H1 (cell line): ENCODE measurements at regions not wholly inside any gene's neighbourhood (a gene's known extent, or its start where the extent isn't known, plus 50 kb on each side); places are given as distances from the start of the nearest gene placed in this dataset.

Experiments used
- MAX ChIP-seq: IDR thresholded peaks from 2 replicates; pipeline ENCODE4 v1.6.1; 2012; ENCODE audit warnings: inconsistent platforms
- SIN3A ChIP-seq, 2 experiments: IDR thresholded peaks in 1 of 2; conservative IDR thresholded peaks in 1 of 2; 2 replicates each; pipeline ENCODE4 v1.6.1; 2011 to 2012; ENCODE audit warnings: low read length in 2 of 2, improper control_type of control experiment in 1 of 2, low read depth in 1 of 2, mild to moderate bottlenecking in 1 of 2
- TF ChIP-seq, protein P1 (sequence below): fragments of 300-600 bp; sonication (generic); IDR thresholded peaks from 2 replicates; pipeline ENCODE4 v1.7.1; 2012; ENCODE audit warnings: low read length, moderate library complexity, mild to moderate bottlenecking, inconsistent platforms; ENCODE audit not compliant: insufficient replicate concordance

DNA sequence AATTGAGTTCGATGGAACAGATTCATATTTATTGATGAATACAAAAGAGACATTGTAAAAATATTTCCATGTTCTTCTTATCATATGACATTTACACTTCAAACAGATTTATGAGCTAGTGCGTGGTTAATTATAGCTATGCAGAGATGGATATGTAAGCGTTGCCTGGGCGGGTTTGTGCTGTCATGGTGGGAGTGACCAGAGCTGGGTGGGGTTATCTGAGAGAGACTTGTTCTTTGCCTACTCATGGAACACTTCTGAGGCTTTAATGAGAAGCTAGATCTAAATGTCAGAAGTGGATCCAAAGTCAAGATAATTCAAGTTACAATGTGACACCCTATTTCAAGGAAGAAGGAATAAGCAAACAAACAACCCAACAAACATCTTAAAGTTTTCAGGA is 162.3 kb upstream of the ZEB2 start (continued):
- TF ChIP-seq, protein P1, sequence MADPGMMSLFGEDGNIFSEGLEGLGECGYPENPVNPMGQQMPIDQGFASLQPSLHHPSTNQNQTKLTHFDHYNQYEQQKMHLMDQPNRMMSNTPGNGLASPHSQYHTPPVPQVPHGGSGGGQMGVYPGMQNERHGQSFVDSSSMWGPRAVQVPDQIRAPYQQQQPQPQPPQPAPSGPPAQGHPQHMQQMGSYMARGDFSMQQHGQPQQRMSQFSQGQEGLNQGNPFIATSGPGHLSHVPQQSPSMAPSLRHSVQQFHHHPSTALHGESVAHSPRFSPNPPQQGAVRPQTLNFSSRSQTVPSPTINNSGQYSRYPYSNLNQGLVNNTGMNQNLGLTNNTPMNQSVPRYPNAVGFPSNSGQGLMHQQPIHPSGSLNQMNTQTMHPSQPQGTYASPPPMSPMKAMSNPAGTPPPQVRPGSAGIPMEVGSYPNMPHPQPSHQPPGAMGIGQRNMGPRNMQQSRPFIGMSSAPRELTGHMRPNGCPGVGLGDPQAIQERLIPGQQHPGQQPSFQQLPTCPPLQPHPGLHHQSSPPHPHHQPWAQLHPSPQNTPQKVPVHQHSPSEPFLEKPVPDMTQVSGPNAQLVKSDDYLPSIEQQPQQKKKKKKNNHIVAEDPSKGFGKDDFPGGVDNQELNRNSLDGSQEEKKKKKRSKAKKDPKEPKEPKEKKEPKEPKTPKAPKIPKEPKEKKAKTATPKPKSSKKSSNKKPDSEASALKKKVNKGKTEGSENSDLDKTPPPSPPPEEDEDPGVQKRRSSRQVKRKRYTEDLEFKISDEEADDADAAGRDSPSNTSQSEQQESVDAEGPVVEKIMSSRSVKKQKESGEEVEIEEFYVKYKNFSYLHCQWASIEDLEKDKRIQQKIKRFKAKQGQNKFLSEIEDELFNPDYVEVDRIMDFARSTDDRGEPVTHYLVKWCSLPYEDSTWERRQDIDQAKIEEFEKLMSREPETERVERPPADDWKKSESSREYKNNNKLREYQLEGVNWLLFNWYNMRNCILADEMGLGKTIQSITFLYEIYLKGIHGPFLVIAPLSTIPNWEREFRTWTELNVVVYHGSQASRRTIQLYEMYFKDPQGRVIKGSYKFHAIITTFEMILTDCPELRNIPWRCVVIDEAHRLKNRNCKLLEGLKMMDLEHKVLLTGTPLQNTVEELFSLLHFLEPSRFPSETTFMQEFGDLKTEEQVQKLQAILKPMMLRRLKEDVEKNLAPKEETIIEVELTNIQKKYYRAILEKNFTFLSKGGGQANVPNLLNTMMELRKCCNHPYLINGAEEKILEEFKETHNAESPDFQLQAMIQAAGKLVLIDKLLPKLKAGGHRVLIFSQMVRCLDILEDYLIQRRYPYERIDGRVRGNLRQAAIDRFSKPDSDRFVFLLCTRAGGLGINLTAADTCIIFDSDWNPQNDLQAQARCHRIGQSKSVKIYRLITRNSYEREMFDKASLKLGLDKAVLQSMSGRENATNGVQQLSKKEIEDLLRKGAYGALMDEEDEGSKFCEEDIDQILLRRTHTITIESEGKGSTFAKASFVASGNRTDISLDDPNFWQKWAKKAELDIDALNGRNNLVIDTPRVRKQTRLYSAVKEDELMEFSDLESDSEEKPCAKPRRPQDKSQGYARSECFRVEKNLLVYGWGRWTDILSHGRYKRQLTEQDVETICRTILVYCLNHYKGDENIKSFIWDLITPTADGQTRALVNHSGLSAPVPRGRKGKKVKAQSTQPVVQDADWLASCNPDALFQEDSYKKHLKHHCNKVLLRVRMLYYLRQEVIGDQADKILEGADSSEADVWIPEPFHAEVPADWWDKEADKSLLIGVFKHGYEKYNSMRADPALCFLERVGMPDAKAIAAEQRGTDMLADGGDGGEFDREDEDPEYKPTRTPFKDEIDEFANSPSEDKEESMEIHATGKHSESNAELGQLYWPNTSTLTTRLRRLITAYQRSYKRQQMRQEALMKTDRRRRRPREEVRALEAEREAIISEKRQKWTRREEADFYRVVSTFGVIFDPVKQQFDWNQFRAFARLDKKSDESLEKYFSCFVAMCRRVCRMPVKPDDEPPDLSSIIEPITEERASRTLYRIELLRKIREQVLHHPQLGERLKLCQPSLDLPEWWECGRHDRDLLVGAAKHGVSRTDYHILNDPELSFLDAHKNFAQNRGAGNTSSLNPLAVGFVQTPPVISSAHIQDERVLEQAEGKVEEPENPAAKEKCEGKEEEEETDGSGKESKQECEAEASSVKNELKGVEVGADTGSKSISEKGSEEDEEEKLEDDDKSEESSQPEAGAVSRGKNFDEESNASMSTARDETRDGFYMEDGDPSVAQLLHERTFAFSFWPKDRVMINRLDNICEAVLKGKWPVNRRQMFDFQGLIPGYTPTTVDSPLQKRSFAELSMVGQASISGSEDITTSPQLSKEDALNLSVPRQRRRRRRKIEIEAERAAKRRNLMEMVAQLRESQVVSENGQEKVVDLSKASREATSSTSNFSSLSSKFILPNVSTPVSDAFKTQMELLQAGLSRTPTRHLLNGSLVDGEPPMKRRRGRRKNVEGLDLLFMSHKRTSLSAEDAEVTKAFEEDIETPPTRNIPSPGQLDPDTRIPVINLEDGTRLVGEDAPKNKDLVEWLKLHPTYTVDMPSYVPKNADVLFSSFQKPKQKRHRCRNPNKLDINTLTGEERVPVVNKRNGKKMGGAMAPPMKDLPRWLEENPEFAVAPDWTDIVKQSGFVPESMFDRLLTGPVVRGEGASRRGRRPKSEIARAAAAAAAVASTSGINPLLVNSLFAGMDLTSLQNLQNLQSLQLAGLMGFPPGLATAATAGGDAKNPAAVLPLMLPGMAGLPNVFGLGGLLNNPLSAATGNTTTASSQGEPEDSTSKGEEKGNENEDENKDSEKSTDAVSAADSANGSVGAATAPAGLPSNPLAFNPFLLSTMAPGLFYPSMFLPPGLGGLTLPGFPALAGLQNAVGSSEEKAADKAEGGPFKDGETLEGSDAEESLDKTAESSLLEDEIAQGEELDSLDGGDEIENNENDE, result no peak
- no peak for TF ChIP-seq MAX
- TF ChIP-seq SIN3A (conservative IDR thresholded peaks at IDR 0.05 in 1 of 2, IDR thresholded peaks at IDR 0.05 in 1 of 2; ENCODE audit: low read depth in 1 of 2, low read length in 2 of 2), result no peak
